ENCODE measurements at regions not wholly inside any gene's neighbourhood (a gene's known extent, or its start where the extent isn't known, plus 50 kb on each side); places are given as distances from the start of the nearest gene placed in this dataset.
"Not testable (repeated sequence)": the region's sequence is repeated elsewhere in the genome, so short reads cannot be mapped to it uniquely, and the experiment has no call there.

DNA sequence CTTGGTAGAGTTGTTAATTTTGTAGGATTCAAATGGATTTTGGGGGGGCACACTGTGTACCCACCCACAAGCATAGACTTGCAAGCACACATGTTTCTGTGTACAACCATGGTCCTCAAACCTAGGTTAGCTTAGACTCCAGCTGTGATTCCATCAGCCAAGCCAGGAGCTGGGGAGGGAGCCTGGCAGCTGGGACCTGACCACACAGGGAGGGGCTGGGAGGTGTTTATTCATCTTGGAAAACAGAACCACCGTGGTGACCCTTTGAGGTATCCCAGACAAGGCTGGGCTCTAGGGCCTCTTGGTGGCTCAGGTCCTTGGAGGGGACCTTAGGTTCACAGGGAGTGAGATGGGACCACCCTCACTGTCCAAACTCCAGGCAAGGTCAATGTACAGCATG is 410.3 kb downstream of the NEBL start:
- no peaks in the 10 kb centered on the region for H3K27me3 ChIP-seq (ENCODE audit: control insufficient read depth, insufficient read depth, low read length)
- ATAC-seq (ENCODE audit: low read depth in 2 of 2) (no peak), DNase-seq (no peak)
- H3K36me3 Mint-ChIP-seq = no peaks in the 10 kb centered on the region
- H3K36me3 ChIP-seq (ENCODE audit: control insufficient read depth, insufficient read depth, low read length) = no peaks in the 10 kb centered on the region
- H3K9me3 Mint-ChIP-seq = peaks cover 0 to 10% (median 4%) of the 10 kb centered on the region in 7 donors
- H3K9me3 ChIP-seq (ENCODE audit: control insufficient read depth in 2 of 2, low read length in 2 of 2) = peaks cover 0 to 8% of the 10 kb centered on the region in 2 experiments
- H3K27me3 Mint-ChIP-seq = no peaks in the 10 kb centered on the region
- H3K4me3 ChIP-seq (ENCODE audit: low read depth, low read length) = no peak overlapping the region
- no peaks in the 10 kb centered on the region for H3K4me1 Mint-ChIP-seq
- no peaks in the 10 kb centered on the region for H3K4me1 ChIP-seq (ENCODE audit: control insufficient read depth, insufficient read depth, low read length, poor library complexity, severe bottlenecking)
- H3K27ac ChIP-seq (ENCODE audit: insufficient read depth, low read length, poor library complexity, severe bottlenecking) = no peak overlapping the region
- no peak overlapping the region for H3K4me3 Mint-ChIP-seq
- no peak overlapping the region for H3K27ac Mint-ChIP-seq

DNA sequence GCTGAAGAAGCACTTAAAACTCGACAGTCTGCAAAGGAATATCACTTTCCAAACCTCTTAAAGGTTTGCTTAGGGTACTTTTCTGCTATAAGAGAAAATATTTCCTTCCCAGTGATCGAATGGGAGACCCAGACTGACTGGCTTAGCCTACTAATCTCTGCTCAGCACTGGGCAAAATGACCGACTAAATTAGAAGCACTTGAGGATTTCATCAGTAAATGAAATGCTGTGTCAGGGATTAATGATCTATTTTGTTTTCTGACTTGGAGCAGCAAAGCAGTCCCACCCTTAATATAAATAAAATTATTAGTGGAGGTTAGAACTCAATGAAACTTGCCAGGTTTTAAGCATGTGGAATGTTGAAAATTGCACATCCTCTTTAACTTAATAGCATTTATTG is 411.6 kb downstream of the NEBL start:
- no peaks in the 10 kb centered on the region for H3K27me3 ChIP-seq (ENCODE audit: control insufficient read depth, insufficient read depth, low read length)
- H3K4me3 Mint-ChIP-seq = no peak overlapping the region
- no peak overlapping the region for H3K27ac ChIP-seq (ENCODE audit: insufficient read depth, low read length, poor library complexity, severe bottlenecking)
- DNase-seq = no peak
- no peaks in the 10 kb centered on the region for H3K27me3 Mint-ChIP-seq
- H3K4me1 ChIP-seq (ENCODE audit: control insufficient read depth, insufficient read depth, low read length, poor library complexity, severe bottlenecking) = no peaks in the 10 kb centered on the region
- no peak overlapping the region for H3K27ac Mint-ChIP-seq
- H3K9me3 ChIP-seq (ENCODE audit: control insufficient read depth in 2 of 2, low read length in 2 of 2) = peaks cover 0 to 8% of the 10 kb centered on the region in 2 experiments
- peaks cover 0 to 16% (median 4%) of the 10 kb centered on the region in 7 donors for H3K9me3 Mint-ChIP-seq
- no peak for ATAC-seq (ENCODE audit: low read depth in 2 of 2)
- H3K4me3 ChIP-seq (ENCODE audit: low read depth, low read length) = no peak overlapping the region
- no peaks in the 10 kb centered on the region for H3K36me3 ChIP-seq (ENCODE audit: control insufficient read depth, insufficient read depth, low read length)
- H3K4me1 Mint-ChIP-seq = no peaks in the 10 kb centered on the region
- no peaks in the 10 kb centered on the region for H3K36me3 Mint-ChIP-seq

GRCh38 chr10:20481054-20481453 is 416.1 kb downstream of the NEBL start:
- no peak overlapping the region for H3K4me3 ChIP-seq (ENCODE audit: low read depth, low read length)
- H3K9me3 ChIP-seq (ENCODE audit: control insufficient read depth in 2 of 2, low read length in 2 of 2) = peaks cover 0 to 3% of the 10 kb centered on the region in 2 experiments
- no peak for ATAC-seq (ENCODE audit: low read depth in 2 of 2)
- no peaks in the 10 kb centered on the region for H3K36me3 ChIP-seq (ENCODE audit: control insufficient read depth, insufficient read depth, low read length)
- H3K9me3 Mint-ChIP-seq = peaks cover 0 to 9% (median 4%) of the 10 kb centered on the region in 7 donors
- H3K27ac Mint-ChIP-seq = no peak overlapping the region
- DNase-seq = no peak
- H3K36me3 Mint-ChIP-seq = no peaks in the 10 kb centered on the region
- H3K27me3 ChIP-seq (ENCODE audit: control insufficient read depth, insufficient read depth, low read length) = no peaks in the 10 kb centered on the region
- H3K4me3 Mint-ChIP-seq = no peak overlapping the region
- no peaks in the 10 kb centered on the region for H3K4me1 ChIP-seq (ENCODE audit: control insufficient read depth, insufficient read depth, low read length, poor library complexity, severe bottlenecking)
- no peak overlapping the region for H3K27ac ChIP-seq (ENCODE audit: insufficient read depth, low read length, poor library complexity, severe bottlenecking)
- H3K27me3 Mint-ChIP-seq = no peaks in the 10 kb centered on the region
- H3K4me1 Mint-ChIP-seq = no peaks in the 10 kb centered on the region

- not testable (repeated sequence) for H3K36me3 ChIP-seq (ENCODE audit: control insufficient read depth, insufficient read depth, low read length); ATAC-seq (ENCODE audit: low read depth in 2 of 2)
Measured at GRCh38 chr10:20480575-20480974, 416.5 kb downstream of the NEBL start.

GRCh38 chr10:20474064-20474463 is 423.0 kb downstream of the NEBL start:
- Mint-ChIP-seq H3K36me3 (no peaks in the 10 kb centered on the region), H3K9me3 (peaks cover 0 to 16% (median 2%) of the 10 kb centered on the region in 7 donors), H3K4me3 (no peak overlapping the region), H3K27ac (no peak overlapping the region), H3K27me3 (no peaks in the 10 kb centered on the region), H3K4me1 (peaks cover 0 to 2% (median 0%) of the 10 kb centered on the region in 4 donors)
- ATAC-seq (ENCODE audit: low read depth in 2 of 2) = no peak
- no peaks in the 10 kb centered on the region for H3K36me3 ChIP-seq (ENCODE audit: control insufficient read depth, insufficient read depth, low read length)
- no peaks in the 10 kb centered on the region for H3K27me3 ChIP-seq (ENCODE audit: control insufficient read depth, insufficient read depth, low read length)
- no peak overlapping the region for H3K4me3 ChIP-seq (ENCODE audit: low read depth, low read length)
- H3K4me1 ChIP-seq (ENCODE audit: control insufficient read depth, insufficient read depth, low read length, poor library complexity, severe bottlenecking) = no peaks in the 10 kb centered on the region
- H3K27ac ChIP-seq (ENCODE audit: insufficient read depth, low read length, poor library complexity, severe bottlenecking) = no peak overlapping the region
- DNase-seq = no peak
- H3K9me3 ChIP-seq (ENCODE audit: control insufficient read depth in 2 of 2, low read length in 2 of 2) = no peaks in the 10 kb centered on the region

More at GRCh38 chr10:20480575-20480974, 416.5 kb downstream of the NEBL start:
- H3K9me3 ChIP-seq (ENCODE audit: control insufficient read depth in 2 of 2, low read length in 2 of 2); H3K36me3 Mint-ChIP-seq; H3K27ac ChIP-seq (ENCODE audit: insufficient read depth, low read length, poor library complexity, severe bottlenecking); H3K4me1 ChIP-seq (ENCODE audit: control insufficient read depth, insufficient read depth, low read length, poor library complexity, severe bottlenecking); H3K27me3 ChIP-seq (ENCODE audit: control insufficient read depth, insufficient read depth, low read length); DNase-seq; H3K27ac Mint-ChIP-seq; H3K4me1 Mint-ChIP-seq; H3K4me3 Mint-ChIP-seq; H3K9me3 Mint-ChIP-seq; H3K27me3 Mint-ChIP-seq; H3K4me3 ChIP-seq (ENCODE audit: low read depth, low read length): not testable (repeated sequence)

- no peaks in the 10 kb centered on the region for H3K27me3 ChIP-seq (ENCODE audit: control insufficient read depth, insufficient read depth, low read length)
- H3K27ac Mint-ChIP-seq = no peak overlapping the region
- H3K36me3 ChIP-seq (ENCODE audit: control insufficient read depth, insufficient read depth, low read length) = no peaks in the 10 kb centered on the region
- no peak overlapping the region for H3K4me3 Mint-ChIP-seq
- no peak for DNase-seq
- H3K4me1 Mint-ChIP-seq = peaks cover 0 to 2% (median 0%) of the 10 kb centered on the region in 4 donors
- H3K9me3 Mint-ChIP-seq = peaks cover 0 to 21% (median 5%) of the 10 kb centered on the region in 7 donors
- no peaks in the 10 kb centered on the region for H3K4me1 ChIP-seq (ENCODE audit: control insufficient read depth, insufficient read depth, low read length, poor library complexity, severe bottlenecking)
- H3K9me3 ChIP-seq (ENCODE audit: control insufficient read depth in 2 of 2, low read length in 2 of 2) = no peaks in the 10 kb centered on the region
- no peak for ATAC-seq (ENCODE audit: low read depth in 2 of 2)
- H3K27me3 Mint-ChIP-seq = no peaks in the 10 kb centered on the region
- no peaks in the 10 kb centered on the region for H3K36me3 Mint-ChIP-seq
- no peak overlapping the region for H3K4me3 ChIP-seq (ENCODE audit: low read depth, low read length)
- H3K27ac ChIP-seq (ENCODE audit: insufficient read depth, low read length, poor library complexity, severe bottlenecking) = no peak overlapping the region
Measured at GRCh38 chr10:20473023-20473760, 423.9 kb downstream of the NEBL start.

- Mint-ChIP-seq H3K9me3 (peaks cover 0 to 17% (median 9%) of the 10 kb centered on the region in 7 donors), H3K4me3 (no peak overlapping the region), H3K27me3 (no peaks in the 10 kb centered on the region), H3K36me3 (no peaks in the 10 kb centered on the region), H3K27ac (no peak overlapping the region), H3K4me1 (no peaks in the 10 kb centered on the region)
- Histone ChIP-seq H3K27me3 (ENCODE audit: control insufficient read depth, insufficient read depth, low read length) (no peaks in the 10 kb centered on the region), H3K36me3 (ENCODE audit: control insufficient read depth, insufficient read depth, low read length) (no peaks in the 10 kb centered on the region), H3K27ac (ENCODE audit: insufficient read depth, low read length, poor library complexity, severe bottlenecking) (no peak overlapping the region), H3K4me1 (ENCODE audit: control insufficient read depth, insufficient read depth, low read length, poor library complexity, severe bottlenecking) (no peaks in the 10 kb centered on the region), H3K4me3 (ENCODE audit: low read depth, low read length) (no peak overlapping the region), H3K9me3 (ENCODE audit: control insufficient read depth in 2 of 2, low read length in 2 of 2) (no peaks in the 10 kb centered on the region)
- ATAC-seq (ENCODE audit: low read depth in 2 of 2) (no peak), DNase-seq (no peak)
Measured at GRCh38 chr10:20466731-20467130, 430.4 kb downstream of the NEBL start.

DNA sequence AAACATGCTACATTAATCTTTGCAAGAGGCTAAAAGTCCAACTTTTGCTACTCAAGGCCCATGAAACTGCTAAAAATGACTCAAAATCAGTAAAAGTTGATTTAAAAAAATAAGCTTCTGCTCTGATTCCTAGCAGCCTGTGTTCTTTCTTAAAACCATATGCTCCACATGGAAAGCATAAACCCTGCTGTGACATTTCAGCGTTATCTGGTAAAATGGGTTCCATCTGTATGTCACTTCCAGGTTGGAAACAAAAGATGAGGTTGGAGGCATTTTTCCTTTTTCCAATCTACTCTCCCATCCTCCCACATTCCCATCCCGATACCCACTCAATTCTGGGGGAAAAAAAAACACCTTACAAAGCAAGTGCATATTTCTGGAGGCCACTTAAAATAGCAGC is 439.5 kb downstream of the NEBL start:
- ATAC-seq (ENCODE audit: low read depth in 2 of 2) (no peak), DNase-seq (no peak)
- Histone ChIP-seq H3K36me3 (ENCODE audit: control insufficient read depth, insufficient read depth, low read length) (no peaks in the 10 kb centered on the region), H3K9me3 (ENCODE audit: control insufficient read depth in 2 of 2, low read length in 2 of 2) (peaks cover 0 to 4% of the 10 kb centered on the region in 2 experiments), H3K4me3 (ENCODE audit: low read depth, low read length) (no peak overlapping the region), H3K27me3 (ENCODE audit: control insufficient read depth, insufficient read depth, low read length) (no peaks in the 10 kb centered on the region), H3K4me1 (ENCODE audit: control insufficient read depth, insufficient read depth, low read length, poor library complexity, severe bottlenecking) (no peaks in the 10 kb centered on the region), H3K27ac (ENCODE audit: insufficient read depth, low read length, poor library complexity, severe bottlenecking) (no peak overlapping the region)
- Mint-ChIP-seq H3K27ac (no peak overlapping the region), H3K27me3 (no peaks in the 10 kb centered on the region), H3K9me3 (peaks cover 0 to 11% (median 3%) of the 10 kb centered on the region in 7 donors), H3K4me1 (no peaks in the 10 kb centered on the region), H3K4me3 (no peak overlapping the region), H3K36me3 (no peaks in the 10 kb centered on the region)

All from CD4-positive, CD25-positive, alpha-beta regulatory T cell (primary cell).